Endometrium (tissue), 2 donors: ENCODE measurements at regions not wholly inside any gene's neighbourhood (a gene's known extent, or its start where the extent isn't known, plus 50 kb on each side); places are given as distances from the start of the nearest gene placed in this dataset.
"Not testable (repeated sequence)": the region's sequence is repeated elsewhere in the genome, so short reads cannot be mapped to it uniquely, and the experiment has no call there.

Source experiments
- FAIRE-seq: peaks from 2 replicates; lab custom pipeline; 2012; peaks lifted over from hg19 to GRCh38; lab: Jason Lieb, UNC
- donor health status: control.
- donor health status: control.

- FAIRE-seq: no peak
Measured at GRCh38 chr16:80121522-80121909, 419.3 kb upstream of the DYNLRB2 start.

GRCh38 chr16:80120899-80121521 is 419.8 kb upstream of the DYNLRB2 start:
- no peak for FAIRE-seq

GRCh38 chr16:80117556-80118130 is 423.1 kb upstream of the DYNLRB2 start:
- no peak for FAIRE-seq

- no peak for FAIRE-seq
Measured at GRCh38 chr16:80116711-80117110, 424.1 kb upstream of the DYNLRB2 start.

- no peak for FAIRE-seq
Measured at GRCh38 chr16:80114699-80115098, 426.1 kb upstream of the DYNLRB2 start.

GRCh38 chr16:80113873-80114574 is 426.8 kb upstream of the DYNLRB2 start:
- no peak for FAIRE-seq

GRCh38 chr16:80109581-80109980 is 431.2 kb upstream of the DYNLRB2 start:
- no peak for FAIRE-seq

GRCh38 chr16:80107900-80108299 is 432.9 kb upstream of the DYNLRB2 start:
- no peak for FAIRE-seq

GRCh38 chr16:80105751-80106150 is 435.0 kb upstream of the DYNLRB2 start:
- FAIRE-seq: no peak

- no peak for FAIRE-seq
Measured at GRCh38 chr16:80105160-80105559, 435.6 kb upstream of the DYNLRB2 start.

GRCh38 chr16:80104401-80104800 is 436.4 kb upstream of the DYNLRB2 start:
- no peak for FAIRE-seq

GRCh38 chr16:80103463-80103862 is 437.3 kb upstream of the DYNLRB2 start:
- FAIRE-seq: no peak

- FAIRE-seq: no peak
Measured at GRCh38 chr16:80100846-80101451, 439.8 kb upstream of the DYNLRB2 start.

- FAIRE-seq: no peak
Measured at GRCh38 chr16:80100186-80100585, 440.6 kb upstream of the DYNLRB2 start.

GRCh38 chr16:80097098-80097497 is 443.7 kb upstream of the DYNLRB2 start:
- no peak for FAIRE-seq

GRCh38 chr16:80092681-80093080 is 448.1 kb upstream of the DYNLRB2 start:
- no peak for FAIRE-seq

GRCh38 chr16:80091453-80091852 is 449.3 kb upstream of the DYNLRB2 start:
- not testable (repeated sequence) for FAIRE-seq

- no peak for FAIRE-seq
Measured at GRCh38 chr16:80085606-80086005, 455.2 kb upstream of the DYNLRB2 start.

- no peak for FAIRE-seq
Measured at GRCh38 chr16:80084614-80085013, 456.2 kb upstream of the DYNLRB2 start.

- no peak for FAIRE-seq
Measured at GRCh38 chr16:80084163-80084562, 456.6 kb upstream of the DYNLRB2 start.

- no peak for FAIRE-seq
Measured at GRCh38 chr16:80082906-80083305, 457.9 kb upstream of the DYNLRB2 start.

GRCh38 chr16:80081846-80082245 is 458.9 kb upstream of the DYNLRB2 start:
- no peak for FAIRE-seq

- no peak for FAIRE-seq
Measured at GRCh38 chr16:80080287-80080851, 460.4 kb upstream of the DYNLRB2 start.
